K562 (cell line): ENCODE measurements at regions not wholly inside any gene's neighbourhood (a gene's known extent, or its start where the extent isn't known, plus 50 kb on each side); places are given as distances from the start of the nearest gene placed in this dataset.

ENCODE experiments used
- ATAC-seq: fragments of 200-7000 bp; cut with Tn5 transposase; 3 replicates; pipeline ENCODE4 v1.9.1; 2020; ENCODE audit warnings: moderate library complexity
- BruUV-seq: library from RNA; stranded (reverse); fragments of 400-500 nt; replicated peaks from 2 replicates; lab custom pipeline; 2021; lab: Mats Ljungman, UMichigan
- CTCF ChIA-PET: fragments of 300-600 bp; formaldehyde crosslinking; extraction: SDS; loops from one replicate; lab custom pipeline; 2021; ENCODE audit warnings: low intra/inter-chr PET ratio; lab: Yijun Ruan, JAX
- POLR2A ChIA-PET: fragments of 300-600, 350-650 bp; sonication (Branson Sonifier 250); formaldehyde crosslinking; extraction: SDS; loops from one replicate; lab custom pipeline; 2021; ENCODE audit warnings: antibody characterized with exemption, inconsistent platforms; lab: Yijun Ruan, JAX
- DNase-seq, 4 experiments: peaks; one replicate each; pipeline versions ENCODE4 v3.0.0 to v3.0.0-alpha.2; 2011 to 2018; ENCODE audit warnings: low spot score in 3 of 4, mixed read lengths in 3 of 4; ENCODE audit errors: extremely low read depth in 1 of 4
- FAIRE-seq: peaks from 2 replicates; lab custom pipeline; 2011; peaks lifted over from hg19 to GRCh38; lab: Jason Lieb, UNC
- H2AFZ ChIP-seq: 2 replicates; pipeline ENCODE4 v1.6.0; 2011; ENCODE audit warnings: low read depth, low read length, control low read depth, inconsistent platforms
- H3K27ac ChIP-seq: fragments of 200-600 bp; 3 replicates; pipeline ENCODE4 v1.8.0; 2011; ENCODE audit warnings: low read depth, mild to moderate bottlenecking, control low read depth, inconsistent platforms, low read length, moderate library complexity, mixed read lengths; ENCODE audit errors: extremely low read depth
- H3K27me3 ChIP-seq, 2 experiments: fragments of 300-600 bp in 1 of 2; 2 replicates in 1 of 2; 3 replicates in 1 of 2; pipeline versions ENCODE4 v1.6.0 to v1.8.0; 2011; ENCODE audit warnings: inconsistent platforms in 2 of 2, low read length in 2 of 2, mild to moderate bottlenecking in 1 of 2, mixed read lengths in 1 of 2, moderate library complexity in 1 of 2; ENCODE audit not compliant: control insufficient read depth in 2 of 2, insufficient read depth in 2 of 2
- H3K36me3 ChIP-seq: fragments of 300-600 bp; 3 replicates; pipeline ENCODE4 v1.8.0; 2011; ENCODE audit warnings: mild to moderate bottlenecking, low read length, inconsistent platforms; ENCODE audit not compliant: control insufficient read depth, insufficient read depth
- H3K4me1 ChIP-seq, 2 experiments: fragments of 200-600 bp in 1 of 2; replicated peaks in 1 of 2; 2 replicates in 1 of 2; 3 replicates in 1 of 2; pipeline versions ENCODE4 v1.5.1 to v1.8.0; 2011; ENCODE audit warnings: inconsistent platforms in 2 of 2, low read length in 2 of 2, mild to moderate bottlenecking in 1 of 2, mixed read lengths in 1 of 2, moderate library complexity in 1 of 2; ENCODE audit not compliant: control insufficient read depth in 2 of 2, insufficient read depth in 2 of 2
- H3K4me2 ChIP-seq: 2 replicates; pipeline ENCODE4 v1.6.1; 2011; ENCODE audit warnings: low read length, control low read depth, inconsistent platforms, mixed read lengths; ENCODE audit not compliant: insufficient read depth
- H3K4me3 ChIP-seq: fragments of 200-600 bp; sonication (generic), shearing (Covaris generic); 2 replicates; pipeline ENCODE4 v1.5.1; 2016; ENCODE audit warnings: control low read depth, inconsistent platforms
- H3K79me2 ChIP-seq: fragments of 200-600 bp; 3 replicates; pipeline ENCODE4 v1.8.0; 2011; ENCODE audit warnings: low read length, inconsistent platforms; ENCODE audit not compliant: control insufficient read depth, insufficient read depth
- H3K9ac ChIP-seq, 2 experiments: 2 replicates each; pipeline versions ENCODE4 v1.6.0 to v1.6.1; 2011; ENCODE audit warnings: low read depth in 2 of 2, low read length in 2 of 2, control low read depth in 1 of 2, inconsistent platforms in 1 of 2, mild to moderate bottlenecking in 1 of 2, mixed read lengths in 1 of 2; ENCODE audit not compliant: insufficient read depth in 1 of 2
- H3K9me1 ChIP-seq: one replicate; pipeline ENCODE4 v1.6.0; 2011; ENCODE audit warnings: inconsistent platforms, mild to moderate bottlenecking, low read length, moderate library complexity; ENCODE audit not compliant: control insufficient read depth, insufficient read depth
- H3K9me3 ChIP-seq: replicated peaks from 2 replicates; pipeline ENCODE4 v1.5.1; 2011; ENCODE audit warnings: low read depth, low read length, inconsistent platforms; ENCODE audit not compliant: control insufficient read depth, insufficient read depth
- H4K20me1 ChIP-seq: replicated peaks from 2 replicates; pipeline ENCODE4 v1.6.1; 2011; ENCODE audit warnings: low read length, inconsistent platforms, mixed read lengths; ENCODE audit not compliant: control insufficient read depth, insufficient read depth
- E2F4 ChIP-seq: sonication (generic); formaldehyde crosslinking; IDR thresholded peaks from 2 replicates; pipeline ENCODE4 v1.8.0; 2022; ENCODE audit warnings: mild to moderate bottlenecking, low read depth, missing genetic modification reagents
- POLR2A ChIP-seq: fragments of 450-650 bp; conservative IDR thresholded peaks from 2 replicates; pipeline ENCODE4 v1.6.1; 2016
- POLR2AphosphoS2 ChIP-seq: IDR thresholded peaks from 2 replicates; pipeline ENCODE4 v1.6.1; 2012; ENCODE audit warnings: low read length, improper control_type of control experiment
- POLR2B ChIP-seq: fragments of 450-650 bp; IDR thresholded peaks from 2 replicates; pipeline ENCODE4 v1.6.1; 2018; ENCODE audit warnings: low read depth; ENCODE audit not compliant: partially characterized antibody
- RBM17 ChIP-seq: fragments of 200-400 bp; formaldehyde crosslinking; IDR thresholded peaks from 2 replicates; pipeline ENCODE4 v1.6.1; 2017; ENCODE audit warnings: low read depth, mild to moderate bottlenecking, low read length, borderline replicate concordance
- SIRT6 ChIP-seq: IDR thresholded peaks from one replicate; pipeline ENCODE4 v1.6.1; 2012; ENCODE audit warnings: low read depth, mild to moderate bottlenecking, control low read depth, inconsistent platforms, low read length, moderate library complexity
- WGBS: fragments of 100-300 bp; shearing (Covaris generic); methylation state at CpG from one replicate; pipeline ENCODE4 v1.1.6; 2016; ENCODE audit warnings: low coverage, mixed read lengths; ENCODE audit not compliant: insufficient coverage; ENCODE audit errors: missing lambda C conversion rate; 5-methylcytosine and 5-hydroxymethylcytosine counted together
- in situ Hi-C: fragments of 300-500 bp; cut with MboI; formaldehyde crosslinking; loops from 4 replicates; pipeline ENCODE4 v1.15.0; 2018; ENCODE audit warnings: inconsistent platforms, mixed read lengths
- intact Hi-C: fragments of 100-400 bp; cut with micrococcal nuclease; formaldehyde crosslinking; loops from 2 replicates; pipeline ENCODE4 v1.14.2; 2022

GRCh38 chr19:28485292-28485691, 727.7 kb downstream of the UQCRFS1 start (continued):
- no peak for TF ChIP-seq SIRT6
- no peak for TF ChIP-seq E2F4 (CRISPR knock-in tag)

GRCh38 chr19:28483197-28483596, 729.8 kb downstream of the UQCRFS1 start:
- no peak overlapping the region for H3K27ac ChIP-seq
- H4K20me1 ChIP-seq = peaks cover 48% of the 10 kb centered on the region
- in situ Hi-C loops = no loop called here
- peaks cover 6 to 19% of the 10 kb centered on the region in 2 experiments; a peak in 4 of 5 replicates for H3K4me1 ChIP-seq
- H3K9me1 ChIP-seq = no peaks in the 10 kb centered on the region
- ATAC-seq (no peak), DNase-seq (no peak), FAIRE-seq (no peak)
- H3K79me2 ChIP-seq = peaks cover 92% of the 10 kb centered on the region
- 78% methylated on average over 3 of the region's 3 CpGs for WGBS
- CTCF ChIA-PET = no interaction called here
- BruUV-seq = no TSS peak
- H2AFZ ChIP-seq = no peak overlapping the region
- H3K4me3 ChIP-seq = no peak overlapping the region
- TF ChIP-seq POLR2B (peak; percentile 32), POLR2A (peak; percentile 54; the same call in 1 of the 2 replicates), RBM17 (no peak), POLR2AphosphoS2 (peak; percentile 70; the same call in 1 of the 2 replicates)
- H3K9ac ChIP-seq = no peak overlapping the region; a peak in 1 of 4 replicates
- POLR2A ChIA-PET = interaction anchor here (1.1 to 1.9 kb wide), 2 partner anchors 10 to 11 kb away, joined by 3 to 5 read pairs; no protein-coding TSS in a partner anchor
- H3K27me3 ChIP-seq = no peaks in the 10 kb centered on the region
- intact Hi-C loops = no loop called here
- H3K4me2 ChIP-seq = no peak overlapping the region
- no peaks in the 10 kb centered on the region for H3K9me3 ChIP-seq
- H3K36me3 ChIP-seq = peaks cover 67% of the 10 kb centered on the region
